ENCODE measurements at regions not wholly inside any gene's neighbourhood (a gene's known extent, or its start where the extent isn't known, plus 50 kb on each side); places are given as distances from the start of the nearest gene placed in this dataset.

DNA sequence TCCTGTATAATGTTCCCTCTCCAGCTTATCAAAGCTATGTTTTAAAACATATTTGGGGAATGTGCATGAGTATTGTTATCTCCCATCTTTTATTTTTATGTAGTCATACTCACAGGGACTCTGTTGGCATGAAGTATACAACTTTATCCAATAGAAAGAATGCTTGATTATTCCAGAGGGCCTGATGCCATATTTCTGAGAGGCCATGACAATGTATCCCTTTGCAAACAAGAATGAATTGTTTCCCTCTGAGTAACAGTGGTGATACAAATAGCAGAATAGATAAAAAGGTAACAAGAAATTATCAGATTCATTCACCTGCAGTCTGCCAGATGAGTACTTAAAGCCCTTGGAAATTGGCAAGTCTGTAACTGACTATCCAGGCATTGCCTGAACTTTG lies 125.9 kb downstream of the PLK2 start:
- Histone ChIP-seq H3K9me3 (replicated peaks) (peaks cover 11% of the 10 kb centered on the region), H3K27me3 (ENCODE audit: low read depth) (no peaks in the 10 kb centered on the region), H3K4me3 (no peak overlapping the region), H3K4me1 (no peaks in the 10 kb centered on the region), H3K36me3 (no peaks in the 10 kb centered on the region), H3K27ac (replicated peaks) (no peak overlapping the region)
- no peak for DNase-seq
- TF ChIP-seq, protein P1, sequence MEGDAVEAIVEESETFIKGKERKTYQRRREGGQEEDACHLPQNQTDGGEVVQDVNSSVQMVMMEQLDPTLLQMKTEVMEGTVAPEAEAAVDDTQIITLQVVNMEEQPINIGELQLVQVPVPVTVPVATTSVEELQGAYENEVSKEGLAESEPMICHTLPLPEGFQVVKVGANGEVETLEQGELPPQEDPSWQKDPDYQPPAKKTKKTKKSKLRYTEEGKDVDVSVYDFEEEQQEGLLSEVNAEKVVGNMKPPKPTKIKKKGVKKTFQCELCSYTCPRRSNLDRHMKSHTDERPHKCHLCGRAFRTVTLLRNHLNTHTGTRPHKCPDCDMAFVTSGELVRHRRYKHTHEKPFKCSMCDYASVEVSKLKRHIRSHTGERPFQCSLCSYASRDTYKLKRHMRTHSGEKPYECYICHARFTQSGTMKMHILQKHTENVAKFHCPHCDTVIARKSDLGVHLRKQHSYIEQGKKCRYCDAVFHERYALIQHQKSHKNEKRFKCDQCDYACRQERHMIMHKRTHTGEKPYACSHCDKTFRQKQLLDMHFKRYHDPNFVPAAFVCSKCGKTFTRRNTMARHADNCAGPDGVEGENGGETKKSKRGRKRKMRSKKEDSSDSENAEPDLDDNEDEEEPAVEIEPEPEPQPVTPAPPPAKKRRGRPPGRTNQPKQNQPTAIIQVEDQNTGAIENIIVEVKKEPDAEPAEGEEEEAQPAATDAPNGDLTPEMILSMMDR (IDR thresholded peaks at IDR 0.05; ENCODE audit: borderline replicate concordance), result no peak
- intact Hi-C loops (cut with micrococcal nuclease), result no loop called here

DNA sequence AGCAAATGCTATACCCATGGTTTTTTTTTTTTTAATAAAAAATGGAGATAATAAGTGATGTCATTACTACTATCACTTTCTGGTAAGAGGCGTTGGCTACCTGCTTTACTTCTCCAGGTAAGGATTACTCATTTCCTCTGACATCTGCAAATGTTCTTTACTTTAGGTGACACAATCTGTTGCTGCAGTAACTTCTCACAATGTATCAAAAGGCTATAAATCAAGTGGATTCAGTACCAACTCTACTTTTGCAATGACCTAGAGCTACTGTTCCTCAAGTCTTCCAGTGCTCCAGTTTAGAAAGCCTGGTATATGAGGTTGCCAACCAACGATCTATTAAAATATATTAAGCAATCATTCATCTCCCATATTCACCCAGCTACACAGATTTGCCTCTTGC lies 129.1 kb downstream of the PLK2 start:
- H3K9me3 ChIP-seq (replicated peaks), result no peaks in the 10 kb centered on the region
- H3K4me3 ChIP-seq, result no peak overlapping the region
- TF ChIP-seq, protein P1 (IDR thresholded peaks at IDR 0.05; ENCODE audit: borderline replicate concordance), result no peak
- no peaks in the 10 kb centered on the region for H3K27me3 ChIP-seq (ENCODE audit: low read depth)
- DNase-seq, result no peak
- intact Hi-C loops (cut with micrococcal nuclease), result no loop called here
- H3K36me3 ChIP-seq, result no peaks in the 10 kb centered on the region
- H3K27ac ChIP-seq (replicated peaks), result no peak overlapping the region
- H3K4me1 ChIP-seq, result no peaks in the 10 kb centered on the region

DNA sequence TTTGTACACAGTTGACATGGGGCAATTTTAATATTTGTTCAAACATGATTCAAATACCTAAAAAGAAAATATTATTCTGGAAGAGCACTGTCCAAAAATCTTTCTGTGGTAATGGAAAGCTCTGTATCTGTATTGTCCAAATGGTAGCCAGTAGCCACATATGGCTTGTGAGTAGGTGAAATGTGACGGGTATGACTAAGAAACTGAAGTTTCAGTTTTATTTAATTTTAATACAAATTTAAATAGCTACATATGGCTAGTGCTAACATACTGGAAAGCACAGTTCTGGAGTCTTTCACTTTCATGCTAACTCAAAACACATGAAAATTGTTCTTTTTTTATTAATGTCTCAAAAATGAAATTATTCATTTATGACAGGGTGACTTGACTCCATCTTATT lies 132.6 kb downstream of the PLK2 start:
- H3K9me3 ChIP-seq (replicated peaks), result no peaks in the 10 kb centered on the region
- H3K4me1 ChIP-seq, result no peaks in the 10 kb centered on the region
- H3K27me3 ChIP-seq (ENCODE audit: low read depth), result no peaks in the 10 kb centered on the region
- DNase-seq, result no peak
- no peak overlapping the region for H3K4me3 ChIP-seq
- TF ChIP-seq, protein P1 (IDR thresholded peaks at IDR 0.05; ENCODE audit: borderline replicate concordance), result no peak
- H3K27ac ChIP-seq (replicated peaks), result no peak overlapping the region
- intact Hi-C loops (cut with micrococcal nuclease), result no loop called here
- no peaks in the 10 kb centered on the region for H3K36me3 ChIP-seq

DNA sequence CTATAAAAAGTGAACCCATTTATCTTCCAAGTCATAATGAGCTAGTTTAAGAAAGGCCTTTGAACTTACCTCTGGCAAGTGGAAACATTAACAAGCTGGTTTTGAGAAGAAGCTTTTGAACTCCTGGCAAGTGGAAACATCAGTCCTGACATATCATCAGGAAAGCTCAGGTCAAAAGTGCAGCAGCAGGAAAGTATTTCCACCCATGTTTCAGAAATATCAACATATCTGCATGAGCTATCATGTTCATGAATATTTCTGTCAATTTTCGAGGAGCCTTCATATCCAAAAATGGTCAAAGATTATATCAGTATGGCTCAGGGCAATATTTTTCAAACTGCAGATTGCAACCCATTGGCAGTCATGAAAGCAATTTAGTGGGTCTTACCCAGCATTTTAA lies 133.9 kb downstream of the PLK2 start:
- intact Hi-C loops (cut with micrococcal nuclease), result no loop called here
- TF ChIP-seq, protein P1 (IDR thresholded peaks at IDR 0.05; ENCODE audit: borderline replicate concordance), result no peak

DNA sequence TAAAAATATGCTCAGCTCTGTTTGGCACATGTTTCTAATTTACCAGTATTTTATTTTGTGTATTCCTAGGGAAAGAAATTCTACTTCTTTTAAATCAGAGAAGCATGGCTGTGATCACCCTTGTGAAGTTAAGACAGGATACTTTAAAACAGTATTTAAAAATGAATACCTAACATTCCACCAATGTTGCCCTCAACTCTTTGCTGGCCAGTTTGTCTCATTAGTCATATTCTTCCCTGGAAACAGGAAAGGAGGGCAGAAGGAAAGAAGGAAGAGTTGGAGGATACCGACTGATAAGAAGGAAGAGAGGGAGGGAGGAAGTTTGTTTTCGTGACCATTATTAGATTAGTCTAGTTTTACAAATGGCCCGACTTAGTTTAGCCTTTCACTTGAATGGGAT lies 137.4 kb downstream of the PLK2 start:
- TF ChIP-seq, protein P1 (IDR thresholded peaks at IDR 0.05; ENCODE audit: borderline replicate concordance), result no peak
- no peaks in the 10 kb centered on the region for H3K27me3 ChIP-seq (ENCODE audit: low read depth)
- no peaks in the 10 kb centered on the region for H3K9me3 ChIP-seq (replicated peaks)
- H3K27ac ChIP-seq (replicated peaks), result no peak overlapping the region
- H3K4me1 ChIP-seq, result no peaks in the 10 kb centered on the region
- H3K4me3 ChIP-seq, result no peak overlapping the region
- intact Hi-C loops (cut with micrococcal nuclease), result no loop called here
- DNase-seq, result no peak
- H3K36me3 ChIP-seq, result no peaks in the 10 kb centered on the region

More for the DNA sequence above, 133.9 kb downstream of the PLK2 start:
- no peak for DNase-seq
- no peaks in the 10 kb centered on the region for H3K4me1 ChIP-seq
- H3K9me3 ChIP-seq (replicated peaks), result no peaks in the 10 kb centered on the region
- H3K27ac ChIP-seq (replicated peaks), result no peak overlapping the region
- no peak overlapping the region for H3K4me3 ChIP-seq
- no peaks in the 10 kb centered on the region for H3K27me3 ChIP-seq (ENCODE audit: low read depth)
- no peaks in the 10 kb centered on the region for H3K36me3 ChIP-seq

DNA sequence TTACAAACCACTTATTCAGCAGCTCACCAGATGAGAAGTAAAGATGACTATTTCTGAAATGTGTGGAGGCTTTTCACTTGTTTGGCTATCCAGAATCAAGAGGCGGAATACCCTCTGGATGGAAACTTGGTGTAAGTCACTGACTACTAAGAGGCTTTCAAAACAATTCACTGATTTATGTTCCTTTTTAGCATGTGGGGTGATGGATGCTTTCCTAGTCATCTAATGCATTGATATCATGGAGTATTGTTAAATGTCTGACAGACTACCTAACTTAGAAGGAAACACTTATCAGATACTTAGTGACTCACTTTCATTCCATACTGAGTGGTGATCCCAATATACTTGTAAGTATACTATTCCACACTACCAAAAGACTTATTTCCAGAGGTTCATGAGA lies 141.4 kb downstream of the PLK2 start:
- intact Hi-C loops (cut with micrococcal nuclease), result no loop called here
- no peaks in the 10 kb centered on the region for H3K36me3 ChIP-seq
- TF ChIP-seq, protein P1 (IDR thresholded peaks at IDR 0.05; ENCODE audit: borderline replicate concordance), result no peak
- H3K27me3 ChIP-seq (ENCODE audit: low read depth), result no peaks in the 10 kb centered on the region
- H3K27ac ChIP-seq (replicated peaks), result no peak overlapping the region
- no peaks in the 10 kb centered on the region for H3K4me1 ChIP-seq
- no peak overlapping the region for H3K4me3 ChIP-seq
- DNase-seq, result no peak
- H3K9me3 ChIP-seq (replicated peaks), result no peaks in the 10 kb centered on the region
